ENCODE measurements at regions not wholly inside any gene's neighbourhood (a gene's known extent, or its start where the extent isn't known, plus 50 kb on each side); places are given as distances from the start of the nearest gene placed in this dataset.

- no peak for TF ChIP-seq SUZ12 (IDR thresholded peaks at IDR 0.05; ENCODE audit: extremely low read depth, insufficient read depth, insufficient read length)
- no peak for TF ChIP-seq ZNF274 (IDR thresholded peaks at IDR 0.05; ENCODE audit: low read depth, low read length)
Observed at GRCh38 chr14:105602799-105603793, 76.7 kb downstream of the TMEM121 start.

Data from NT2/D1 (cell line).